Astrocyte of the cerebellum (primary cell): ENCODE measurements at regions not wholly inside any gene's neighbourhood (a gene's known extent, or its start where the extent isn't known, plus 50 kb on each side); places are given as distances from the start of the nearest gene placed in this dataset.

Experiments used
- DNase-seq: peaks from one replicate; pipeline ENCODE4 v3.0.0-alpha.2; 2011; ENCODE audit warnings: low read depth
- H3K4me3 ChIP-seq: 2 replicates; pipeline ENCODE4 v1.5.1; 2011; ENCODE audit warnings: mild to moderate bottlenecking, low read depth, low read length, moderate library complexity
- in situ Hi-C: cut with HindIII; loops from 2 replicates; pipeline ENCODE4 v1.10.0; 2017; ENCODE audit warnings: low sequenced_read_pairs
- TF ChIP-seq, protein P1 (sequence below): IDR thresholded peaks from 2 replicates; pipeline ENCODE4 v1.5.1; 2012; ENCODE audit warnings: low read length, low read depth, moderate library complexity, mild to moderate bottlenecking; ENCODE audit errors: missing control alignments

DNA sequence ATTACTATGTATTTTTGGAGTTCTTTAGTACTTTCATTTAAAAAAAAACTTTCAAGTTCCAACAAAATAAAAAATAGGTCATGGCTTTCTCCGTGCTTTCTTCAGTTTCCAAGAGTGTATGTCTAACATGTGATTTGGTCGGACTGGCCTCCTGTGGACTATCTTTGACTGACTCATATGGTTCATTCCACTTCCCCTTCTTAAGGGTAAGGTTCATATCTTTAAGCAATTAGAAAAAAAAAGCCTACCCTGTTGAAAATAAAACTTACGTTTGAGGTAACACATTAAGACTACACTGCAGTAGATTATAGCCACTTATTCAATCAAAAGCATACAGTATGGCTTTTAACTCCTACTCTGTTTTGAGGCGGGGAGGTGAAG, 112.8 kb upstream of the AHR start:
- no peak overlapping the region for H3K4me3 ChIP-seq
- in situ Hi-C loops: no loop called here
- TF ChIP-seq, protein P1, sequence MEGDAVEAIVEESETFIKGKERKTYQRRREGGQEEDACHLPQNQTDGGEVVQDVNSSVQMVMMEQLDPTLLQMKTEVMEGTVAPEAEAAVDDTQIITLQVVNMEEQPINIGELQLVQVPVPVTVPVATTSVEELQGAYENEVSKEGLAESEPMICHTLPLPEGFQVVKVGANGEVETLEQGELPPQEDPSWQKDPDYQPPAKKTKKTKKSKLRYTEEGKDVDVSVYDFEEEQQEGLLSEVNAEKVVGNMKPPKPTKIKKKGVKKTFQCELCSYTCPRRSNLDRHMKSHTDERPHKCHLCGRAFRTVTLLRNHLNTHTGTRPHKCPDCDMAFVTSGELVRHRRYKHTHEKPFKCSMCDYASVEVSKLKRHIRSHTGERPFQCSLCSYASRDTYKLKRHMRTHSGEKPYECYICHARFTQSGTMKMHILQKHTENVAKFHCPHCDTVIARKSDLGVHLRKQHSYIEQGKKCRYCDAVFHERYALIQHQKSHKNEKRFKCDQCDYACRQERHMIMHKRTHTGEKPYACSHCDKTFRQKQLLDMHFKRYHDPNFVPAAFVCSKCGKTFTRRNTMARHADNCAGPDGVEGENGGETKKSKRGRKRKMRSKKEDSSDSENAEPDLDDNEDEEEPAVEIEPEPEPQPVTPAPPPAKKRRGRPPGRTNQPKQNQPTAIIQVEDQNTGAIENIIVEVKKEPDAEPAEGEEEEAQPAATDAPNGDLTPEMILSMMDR: no peak
- peak; percentile 19 for DNase-seq

- DNase-seq: no peak
- in situ Hi-C loops: no loop called here
- H3K4me3 ChIP-seq: no peak overlapping the region
- TF ChIP-seq, protein P1: no peak
Measured at GRCh38 chr7:17186745-17187530, 111.5 kb upstream of the AHR start.

DNA sequence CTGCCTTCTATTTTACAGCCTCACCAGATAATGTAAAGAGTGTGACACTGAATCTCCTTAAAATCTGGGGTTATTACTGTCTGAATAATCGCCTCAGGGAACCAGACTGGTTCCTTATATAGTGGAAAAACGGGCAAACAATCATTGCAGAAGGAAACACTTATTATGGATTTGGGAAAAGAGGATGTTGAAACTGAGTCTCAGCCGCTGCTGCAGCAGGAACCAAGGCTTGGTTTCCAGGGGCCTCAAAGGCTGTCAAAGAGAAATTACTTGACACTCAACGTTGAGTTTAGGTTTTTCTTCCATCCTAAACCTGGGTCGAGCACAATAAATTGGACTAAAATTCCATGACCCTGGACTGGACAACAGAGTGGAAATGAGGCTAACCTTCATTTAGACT, 103.8 kb upstream of the AHR start:
- DNase-seq: no peak
- TF ChIP-seq, protein P1: no peak
- H3K4me3 ChIP-seq: no peak overlapping the region
- in situ Hi-C loops: no loop called here

GRCh38 chr7:17195576-17195975, 102.9 kb upstream of the AHR start:
- no peak for DNase-seq
- TF ChIP-seq, protein P1: no peak
- no peak overlapping the region for H3K4me3 ChIP-seq
- in situ Hi-C loops: no loop called here

DNA sequence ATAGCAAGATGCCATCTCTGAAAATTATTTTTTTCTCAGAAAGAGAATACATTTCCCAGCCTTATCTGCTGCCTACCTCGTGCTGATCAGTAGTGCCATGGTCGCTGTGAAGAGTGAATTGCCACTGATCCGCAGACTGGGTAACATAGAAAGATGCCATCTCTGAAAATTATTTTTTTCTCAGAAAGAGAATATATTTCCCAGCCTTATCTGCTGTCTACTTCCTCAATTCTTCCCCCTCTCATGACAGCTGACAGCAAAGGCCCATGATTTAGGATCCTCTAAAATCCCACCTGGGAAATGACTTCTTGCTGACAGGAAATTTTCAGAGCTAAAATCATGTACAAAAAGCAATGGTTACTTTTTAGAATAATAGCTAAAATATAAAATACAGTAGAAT, 92.5 kb upstream of the AHR start:
- TF ChIP-seq, protein P1: no peak
- DNase-seq: no peak
- no peak overlapping the region for H3K4me3 ChIP-seq
- in situ Hi-C loops: no loop called here

- in situ Hi-C loops: no loop called here
- H3K4me3 ChIP-seq: no peak overlapping the region
- DNase-seq: no peak
- TF ChIP-seq, protein P1: no peak
Measured at GRCh38 chr7:17206349-17206905, 92.0 kb upstream of the AHR start.
